Ammon's horn (tissue), 1 donor: ENCODE measurements at regions not wholly inside any gene's neighbourhood (a gene's known extent, or its start where the extent isn't known, plus 50 kb on each side); places are given as distances from the start of the nearest gene placed in this dataset.

ENCODE experiments used
- DNase-seq: peaks from one replicate; pipeline ENCODE4 v3.0.0-alpha.2; 2016; ENCODE audit warnings: low spot score

DNA sequence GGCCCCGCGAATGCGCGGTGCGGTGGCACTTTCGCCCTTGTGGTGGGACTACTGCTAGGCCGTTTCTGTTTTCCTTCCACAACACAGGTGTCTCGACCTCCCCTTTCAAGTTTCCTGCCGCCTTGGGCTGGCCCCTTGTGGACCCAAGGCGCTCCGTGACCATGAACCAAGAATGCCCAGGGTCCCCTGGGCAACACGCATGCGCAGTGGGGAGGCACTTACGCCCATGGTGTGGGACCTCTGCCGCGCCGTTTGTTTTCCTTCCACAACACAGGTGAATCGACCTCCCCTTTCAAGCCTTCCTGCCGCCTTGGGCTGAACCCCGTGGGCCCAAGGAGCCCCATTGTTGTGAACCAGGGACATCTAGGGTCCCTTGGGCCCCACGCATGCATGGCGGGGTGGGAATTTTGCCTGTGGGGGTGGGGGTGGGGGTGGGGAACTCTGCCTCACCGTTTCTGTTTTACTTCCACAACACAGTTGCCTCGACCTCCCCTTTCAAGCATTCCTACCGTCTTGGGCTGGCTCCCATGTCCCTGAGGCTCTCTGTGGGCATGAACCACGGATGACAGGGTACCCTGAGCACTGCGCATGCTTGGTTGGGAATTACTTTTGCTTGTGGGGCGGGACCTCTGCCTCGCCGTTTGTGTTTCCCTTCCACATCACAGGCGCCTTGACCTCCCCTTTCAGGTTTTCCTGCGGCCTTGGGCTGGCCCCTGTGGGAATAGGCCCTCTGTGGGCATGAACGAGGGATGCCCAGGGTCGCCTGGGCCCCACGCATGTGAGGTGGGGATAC, 355.1 kb downstream of the ALG10 start:
- DNase-seq = no peak

DNA sequence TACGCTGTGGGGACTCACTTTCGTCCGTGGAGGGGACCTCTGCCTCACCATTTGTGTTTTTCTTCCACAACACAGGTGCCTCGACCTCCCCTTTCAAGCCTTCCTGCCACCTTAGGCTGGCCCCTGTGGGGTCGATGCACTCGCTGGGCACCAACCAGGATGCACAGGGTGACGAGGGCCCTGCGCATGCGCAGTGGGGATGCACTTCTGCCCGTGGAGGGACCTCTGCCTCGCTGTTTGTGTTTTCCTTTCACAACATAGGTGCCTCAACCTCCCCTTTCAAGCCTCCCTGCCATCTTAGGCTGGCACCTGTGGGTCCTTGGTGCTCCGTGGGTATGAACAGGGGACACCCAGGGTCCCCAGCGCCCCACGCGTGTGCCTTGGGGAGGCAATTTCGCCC, 356.8 kb downstream of the ALG10 start:
- no peak for DNase-seq

DNA sequence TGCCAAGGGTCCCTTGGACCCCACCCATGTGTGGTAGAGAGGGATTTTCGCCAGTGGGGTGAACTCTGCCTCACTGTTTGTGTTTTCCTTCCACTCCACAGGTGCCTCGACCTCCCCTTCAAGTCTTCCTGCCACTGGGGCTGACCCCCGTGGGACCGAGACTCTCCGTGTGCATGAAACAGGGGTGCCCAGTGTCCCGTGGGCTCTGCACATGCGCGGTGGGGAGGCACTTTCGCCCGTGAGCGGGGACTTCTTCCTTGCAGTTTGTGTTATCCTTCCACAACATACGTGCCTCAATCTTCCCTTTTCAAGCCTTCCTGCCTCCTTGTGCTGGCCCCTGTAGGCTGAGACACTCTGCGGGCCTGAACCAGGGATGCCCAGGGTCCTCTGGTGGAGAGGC, 362.4 kb downstream of the ALG10 start:
- DNase-seq = no peak

DNA sequence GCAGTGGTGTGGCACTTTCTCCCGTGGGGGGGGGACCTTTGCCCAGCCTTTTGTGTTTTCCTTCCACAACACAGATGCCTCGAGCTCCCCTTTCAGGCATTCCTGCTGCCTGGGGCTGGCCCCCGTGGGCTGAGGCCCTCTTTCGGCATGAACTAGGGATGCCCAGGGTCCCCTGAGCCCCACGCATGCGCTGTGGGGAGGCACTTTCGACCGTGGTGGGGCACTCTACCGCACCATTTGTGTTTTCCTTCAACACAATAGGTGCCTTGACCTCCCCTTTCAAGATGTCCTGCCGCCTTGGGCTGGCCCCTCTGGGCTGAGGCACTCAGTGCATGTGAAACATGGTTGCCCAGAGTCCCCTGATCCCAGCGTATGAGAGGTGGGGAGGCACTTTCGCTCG, 363.7 kb downstream of the ALG10 start:
- DNase-seq = no peak

DNA sequence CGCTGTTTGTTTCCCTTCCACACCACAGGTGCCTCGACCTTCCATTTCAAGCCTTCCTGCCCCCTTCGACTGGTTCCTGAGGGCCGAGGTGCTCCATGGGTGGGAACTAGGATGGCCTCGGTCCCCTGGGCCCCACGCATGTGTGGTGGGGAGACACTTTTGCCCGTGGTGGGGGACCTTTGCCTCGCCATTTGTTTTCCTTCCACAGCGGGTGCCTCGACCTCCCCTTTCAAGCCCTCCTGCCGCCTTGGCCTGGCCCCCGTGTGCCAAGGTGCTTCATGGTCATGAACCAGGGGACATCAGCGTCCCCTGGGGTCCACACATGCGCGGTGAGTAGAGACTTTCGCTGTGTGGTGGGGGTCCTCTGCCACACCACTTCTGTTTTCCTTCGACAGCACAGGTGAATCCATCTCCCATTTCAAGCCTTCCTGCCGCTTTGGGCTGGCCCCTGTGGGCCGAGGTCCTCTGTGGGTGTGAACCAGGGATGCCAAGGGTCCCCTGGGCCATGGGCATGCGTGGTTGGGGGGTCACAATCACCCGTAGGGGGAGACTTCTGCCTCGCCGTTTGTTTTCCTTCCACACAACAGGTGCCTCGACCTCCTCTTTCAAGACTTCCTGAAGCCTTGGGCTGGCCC, 364.4 kb downstream of the ALG10 start:
- no peak for DNase-seq

DNA sequence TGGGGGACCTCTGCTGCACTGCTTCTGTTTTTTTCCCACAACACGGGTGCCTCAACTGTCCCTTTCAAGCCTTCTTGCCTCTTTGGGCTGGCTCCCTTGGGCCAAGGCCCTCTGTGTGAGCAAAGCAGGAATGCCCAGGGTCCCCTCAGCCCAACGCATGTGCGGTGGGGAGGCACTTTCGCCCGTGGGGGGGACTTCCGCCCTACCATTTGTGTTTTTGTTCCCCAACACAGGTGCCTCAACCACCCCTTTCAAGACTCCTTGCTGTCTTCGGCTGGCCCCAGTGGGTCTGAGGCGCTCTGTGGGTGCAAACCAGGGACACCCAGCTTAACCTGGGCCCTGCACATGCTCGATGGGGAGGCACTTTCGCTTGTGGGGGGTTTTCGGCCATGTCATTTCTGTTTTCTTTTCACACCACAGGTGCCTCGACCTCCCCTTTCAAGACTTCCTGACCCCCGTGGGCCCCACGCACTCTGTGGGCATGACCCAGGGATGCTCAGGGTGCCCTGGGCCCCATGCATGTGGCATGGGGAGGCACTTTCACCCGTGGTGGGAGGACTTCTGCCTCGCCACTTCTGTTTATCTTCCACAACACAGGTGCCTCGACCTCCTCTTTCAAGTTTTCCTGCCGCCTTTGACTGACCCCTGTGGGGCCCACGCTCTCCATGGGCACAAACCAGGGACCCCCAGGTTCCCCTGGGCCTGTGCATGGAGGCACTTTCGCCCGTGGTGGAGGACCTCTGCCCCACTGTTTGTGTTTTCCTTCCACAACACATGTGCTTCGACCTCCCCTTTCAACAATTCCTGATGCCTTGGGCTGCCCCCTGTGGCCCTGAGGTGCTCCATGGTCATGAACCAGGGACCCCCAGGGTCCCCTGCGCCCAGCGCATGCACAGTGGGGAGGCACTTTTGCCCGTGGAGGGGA, 365.7 kb downstream of the ALG10 start:
- DNase-seq = no peak

DNA sequence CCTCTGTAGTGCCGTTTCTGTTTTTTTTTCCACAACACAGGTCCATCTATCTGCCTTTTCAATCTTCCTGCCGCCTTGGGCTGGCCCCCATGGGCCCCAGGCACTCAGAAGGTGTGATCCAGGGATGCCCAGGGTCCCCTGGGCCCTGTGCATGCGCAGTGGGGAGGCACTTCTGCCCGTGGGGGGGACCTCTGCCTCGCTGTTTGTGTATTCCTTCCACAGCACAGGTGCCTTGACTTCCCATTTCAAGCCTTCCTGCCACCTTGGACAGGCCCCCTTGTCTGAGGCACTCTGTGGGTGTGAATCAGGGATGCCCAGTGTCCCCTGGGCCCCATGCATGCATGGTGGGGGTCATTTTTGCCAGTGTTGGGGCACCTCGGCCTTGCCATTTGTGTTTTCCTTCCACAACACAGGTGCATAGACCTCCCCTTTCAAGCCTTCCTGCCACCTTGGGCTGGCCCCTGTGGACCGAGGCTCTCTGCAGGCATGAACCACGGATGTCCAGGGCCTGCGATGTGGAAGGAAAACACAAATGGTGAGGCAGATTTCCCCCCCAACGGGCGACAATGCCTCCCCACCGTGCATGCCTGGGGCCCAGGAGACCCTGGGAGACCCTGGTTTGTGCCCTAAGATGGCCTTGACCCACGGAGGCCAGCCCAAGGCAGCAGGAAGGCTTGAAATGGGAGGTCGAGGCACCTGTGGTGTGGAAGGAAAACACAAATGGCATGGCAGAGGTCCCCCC, 366.5 kb downstream of the ALG10 start:
- no peak for DNase-seq

DNA sequence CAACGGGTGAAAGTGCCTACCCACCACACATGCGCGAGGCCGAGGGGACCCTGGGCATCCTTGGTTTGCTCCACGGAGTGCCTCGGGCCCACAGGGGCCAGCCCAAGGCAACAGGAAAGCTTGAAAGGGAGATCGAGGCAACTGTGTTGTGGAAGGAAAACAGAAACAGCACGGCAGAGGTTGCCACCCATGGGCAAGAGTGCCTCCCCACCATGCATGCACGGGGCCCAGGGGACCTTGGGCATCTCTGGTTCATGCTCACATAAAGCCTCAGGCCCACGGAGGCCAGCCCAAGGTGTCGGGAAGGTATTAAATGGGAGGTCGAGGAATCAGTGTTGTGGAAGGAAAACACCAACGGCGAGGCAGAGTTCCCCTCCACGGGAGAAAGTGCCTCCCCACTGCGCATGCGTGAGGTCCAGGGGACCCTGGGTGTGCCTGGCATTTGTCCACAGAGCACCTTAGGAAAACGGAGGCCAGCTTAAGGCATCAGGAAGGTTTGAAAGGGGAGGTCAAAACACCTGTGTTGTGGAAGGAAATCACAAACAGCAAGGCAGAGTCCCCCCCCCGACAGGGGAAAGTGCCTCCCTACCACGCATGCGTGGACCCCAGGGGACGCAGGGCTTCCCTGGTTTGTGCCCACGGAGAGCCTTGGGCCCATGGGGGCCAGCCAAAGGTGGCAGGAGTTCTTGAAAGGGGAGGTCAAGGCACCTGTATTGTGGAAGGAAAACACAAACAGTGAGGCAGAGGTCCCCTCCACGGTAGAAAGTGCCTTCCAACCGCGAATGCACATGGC, 367.3 kb downstream of the ALG10 start:
- DNase-seq = no peak

DNA sequence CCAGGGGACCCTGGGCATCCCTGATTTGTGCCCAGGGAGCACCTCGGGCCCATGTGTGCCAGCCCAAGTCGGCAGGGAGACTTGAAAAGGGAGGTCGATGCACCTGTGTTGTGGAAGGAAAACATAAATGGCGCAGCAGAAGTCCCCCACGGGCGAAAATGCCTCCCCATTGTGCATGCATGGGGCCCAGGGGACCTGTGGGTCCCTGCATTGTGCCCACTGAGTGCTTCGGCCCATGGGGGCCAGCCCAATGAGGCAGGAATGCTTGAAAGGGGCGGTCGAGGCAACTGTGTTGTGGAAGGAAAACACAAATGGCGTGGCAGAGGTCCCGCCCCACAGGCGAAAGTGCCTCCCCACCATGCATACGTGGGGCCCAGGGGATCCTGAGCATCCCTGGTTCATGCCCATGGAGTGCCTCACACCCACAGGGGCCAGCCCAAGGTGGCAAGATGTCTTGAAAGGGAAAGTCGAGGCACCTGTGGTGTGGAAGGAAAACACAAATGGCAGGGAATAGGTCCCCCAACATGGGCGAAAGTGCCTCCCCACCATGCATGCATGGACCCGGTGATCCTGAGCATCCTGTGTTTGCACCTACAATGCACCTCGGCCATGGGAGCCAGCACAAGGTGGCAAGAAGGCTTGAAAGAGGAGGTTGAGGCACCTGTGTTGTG, 368.0 kb downstream of the ALG10 start:
- no peak for DNase-seq

DNA sequence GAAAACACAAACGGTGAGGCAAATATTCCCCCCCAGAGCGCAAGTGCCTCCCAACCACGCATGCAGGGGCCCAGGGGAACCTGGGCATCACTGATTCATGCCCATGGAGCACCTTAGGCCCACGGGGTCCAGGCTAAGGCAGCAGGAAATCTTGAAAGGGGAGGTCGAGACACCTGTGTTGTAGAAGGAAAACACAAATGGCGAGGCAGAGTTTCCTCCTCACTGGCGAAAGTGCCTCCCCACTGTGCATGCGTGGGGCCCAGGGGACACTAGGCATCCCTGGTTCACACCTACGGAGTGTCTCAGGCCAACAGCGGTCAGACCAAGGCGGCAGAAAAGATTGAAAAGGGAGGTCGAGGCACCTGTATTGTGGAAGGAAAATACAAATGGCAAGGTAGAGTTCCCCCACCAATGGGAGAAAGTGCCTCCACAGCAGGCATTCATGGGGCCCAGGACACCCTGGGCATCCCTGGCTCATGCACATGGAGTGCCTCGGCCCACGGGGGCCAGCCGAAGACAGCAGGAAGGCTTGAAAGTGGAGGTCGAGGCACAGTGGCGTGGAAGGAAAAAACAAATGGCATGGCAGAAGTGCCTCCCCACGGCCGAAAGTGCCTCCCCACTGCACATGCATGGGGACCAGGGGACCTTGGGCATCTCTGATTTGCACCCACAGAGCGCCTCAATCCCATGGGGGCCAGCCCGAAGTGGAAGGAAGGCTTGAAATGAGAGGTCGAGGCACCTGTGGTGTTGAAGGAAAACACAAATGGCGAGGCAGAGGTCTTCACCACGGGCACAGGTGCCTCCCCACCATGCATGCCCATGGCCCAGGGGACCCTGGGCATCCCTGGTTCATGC, 368.8 kb downstream of the ALG10 start:
- no peak for DNase-seq

DNA sequence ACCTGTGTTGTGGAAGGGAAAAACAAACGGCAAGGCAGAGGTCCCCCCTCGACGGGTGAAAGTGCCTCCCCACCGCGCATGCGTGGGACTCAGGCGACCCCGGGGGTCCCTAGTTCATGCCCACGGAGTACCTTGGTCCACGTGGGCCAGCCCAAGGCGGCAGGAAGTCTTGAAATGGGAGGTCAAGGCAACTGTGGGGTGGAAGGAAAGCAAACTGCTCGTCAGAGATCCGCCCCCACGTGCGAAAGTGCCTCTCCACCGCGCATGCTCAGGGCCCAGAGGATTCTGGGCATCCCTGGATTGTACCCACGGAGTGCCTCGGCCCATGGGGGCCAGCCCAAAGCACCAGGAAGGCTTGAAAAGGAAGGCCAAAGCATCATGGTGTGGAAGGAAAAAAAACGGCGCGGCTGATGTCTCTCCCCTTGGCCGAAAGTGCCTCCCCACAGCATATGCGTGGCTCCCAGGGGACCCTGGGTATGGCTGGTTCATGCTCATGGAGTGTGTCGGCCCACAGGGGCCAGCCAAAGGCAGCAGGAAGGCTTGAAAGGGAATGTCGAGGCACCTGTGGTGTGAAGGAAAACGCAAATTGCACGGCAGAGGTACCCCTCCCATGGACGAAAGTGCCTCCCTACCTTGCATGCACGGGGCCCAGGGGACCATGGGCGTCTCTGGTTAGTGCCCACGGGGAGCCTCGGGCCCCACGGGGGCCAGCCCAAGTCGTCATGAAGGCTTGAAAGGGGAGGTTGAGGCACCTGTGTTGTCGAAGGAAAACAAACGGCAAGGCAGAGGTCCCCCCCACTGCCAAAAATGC, 369.7 kb downstream of the ALG10 start:
- no peak for DNase-seq

DNA sequence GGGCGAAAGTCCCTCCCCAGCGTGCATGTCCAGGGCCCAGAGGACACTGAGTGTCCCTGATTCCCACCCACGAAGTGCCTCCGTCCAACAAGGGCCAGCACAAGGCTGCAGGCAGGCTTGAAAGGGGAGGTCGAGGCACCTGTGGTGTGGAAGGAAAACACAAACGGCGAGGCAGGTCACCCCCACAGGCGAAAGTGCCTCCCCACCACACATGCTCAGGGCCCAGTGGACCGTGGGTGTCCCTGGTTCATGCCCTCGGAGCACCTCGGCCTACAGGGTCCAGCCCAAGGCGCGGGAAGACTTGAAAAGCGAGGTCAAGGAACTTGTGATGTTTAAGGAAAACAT, 370.4 kb downstream of the ALG10 start:
- no peak for DNase-seq

DNA sequence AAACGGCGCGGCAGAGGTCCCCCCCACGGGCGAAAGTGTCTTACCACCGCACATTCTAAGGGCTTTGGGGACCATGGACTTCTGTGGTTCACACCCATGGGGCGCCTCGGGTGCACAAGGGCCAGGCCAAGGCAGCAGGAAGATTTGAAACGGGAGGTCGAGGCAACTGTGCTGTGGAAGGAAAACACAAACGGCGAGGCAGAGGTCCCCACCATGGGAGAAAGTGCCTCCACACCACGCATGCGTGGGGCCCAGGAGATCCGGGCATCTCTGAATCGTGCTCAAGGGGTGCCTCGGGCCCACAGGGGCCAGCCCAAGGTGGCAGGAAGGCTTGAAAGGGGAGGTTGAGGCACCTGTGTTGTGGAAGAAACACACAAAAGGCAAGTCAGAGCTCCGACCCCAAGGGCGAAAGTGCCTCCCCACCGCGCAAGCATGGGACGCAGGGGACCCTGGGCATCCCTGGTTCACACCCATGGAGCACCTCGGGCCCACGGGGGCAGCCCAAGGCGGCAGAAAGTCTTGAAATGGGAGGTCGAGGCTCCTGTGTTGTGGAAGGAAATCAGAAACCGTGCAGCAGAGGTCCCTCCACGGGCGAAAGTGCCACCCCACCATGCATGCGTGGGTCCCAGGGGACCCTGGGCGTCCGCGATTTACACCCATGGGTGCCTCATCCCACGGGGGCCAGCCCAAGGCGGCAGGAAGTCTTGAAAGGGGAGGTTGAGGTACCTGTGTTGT, 371.0 kb downstream of the ALG10 start:
- DNase-seq = no peak

DNA sequence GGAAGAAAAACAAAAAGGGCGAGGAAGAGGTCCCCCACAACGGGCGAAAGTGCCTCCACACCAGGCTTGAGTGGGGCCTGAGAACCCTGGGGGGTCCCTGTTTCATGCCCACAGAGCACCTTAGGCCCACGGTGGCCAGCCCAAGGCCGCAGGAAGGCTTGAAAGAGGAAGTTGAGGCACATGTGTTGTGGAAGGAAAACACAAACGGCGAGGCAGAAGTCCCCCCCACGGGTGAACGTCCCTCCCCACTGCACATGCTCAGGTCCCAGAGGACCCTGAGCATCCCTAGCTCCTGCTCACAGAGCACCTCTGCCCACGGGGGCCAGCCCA, 371.5 kb downstream of the ALG10 start:
- no peak for DNase-seq

DNA sequence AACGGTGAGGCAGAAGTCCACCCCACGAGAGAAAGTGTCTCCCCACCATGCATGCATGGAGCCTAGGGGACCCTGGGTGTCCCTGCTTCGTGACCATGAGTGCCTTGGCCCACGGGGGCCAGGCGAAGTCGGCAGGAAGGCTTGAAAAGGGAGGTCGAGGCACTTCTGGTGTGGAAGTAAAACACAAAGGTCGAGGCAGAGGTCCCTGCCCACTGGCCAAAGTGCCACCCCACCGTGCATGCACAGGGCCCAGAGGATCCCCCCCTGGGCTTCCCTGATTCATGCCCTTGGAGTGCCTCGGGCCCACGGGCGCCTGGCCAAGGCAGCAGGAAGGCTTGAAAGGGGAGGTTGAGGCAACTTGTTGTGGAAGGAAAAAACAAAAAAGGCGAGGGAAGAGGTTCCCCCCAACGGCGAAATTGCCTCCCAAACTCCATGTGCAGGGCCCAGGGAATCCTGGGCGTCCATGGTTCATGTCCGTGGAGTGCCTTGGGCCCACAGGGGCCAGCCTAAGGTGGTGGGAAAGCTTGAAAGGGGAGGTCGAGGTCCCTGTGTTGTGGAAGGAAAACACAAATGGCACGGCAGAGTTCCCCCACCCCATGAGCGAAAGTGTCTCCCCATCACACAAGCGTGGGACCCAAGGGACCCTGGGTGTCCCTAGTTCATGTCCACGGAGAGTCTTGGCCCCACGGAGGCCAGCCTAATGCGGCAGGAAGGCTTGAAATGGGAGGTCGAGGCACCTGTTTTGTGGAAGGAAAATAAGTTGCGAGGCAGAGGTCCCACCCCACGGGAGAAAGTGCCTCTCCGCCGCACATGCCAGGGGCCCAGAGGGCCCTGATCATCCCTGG, 372.1 kb downstream of the ALG10 start:
- DNase-seq = no peak

DNA sequence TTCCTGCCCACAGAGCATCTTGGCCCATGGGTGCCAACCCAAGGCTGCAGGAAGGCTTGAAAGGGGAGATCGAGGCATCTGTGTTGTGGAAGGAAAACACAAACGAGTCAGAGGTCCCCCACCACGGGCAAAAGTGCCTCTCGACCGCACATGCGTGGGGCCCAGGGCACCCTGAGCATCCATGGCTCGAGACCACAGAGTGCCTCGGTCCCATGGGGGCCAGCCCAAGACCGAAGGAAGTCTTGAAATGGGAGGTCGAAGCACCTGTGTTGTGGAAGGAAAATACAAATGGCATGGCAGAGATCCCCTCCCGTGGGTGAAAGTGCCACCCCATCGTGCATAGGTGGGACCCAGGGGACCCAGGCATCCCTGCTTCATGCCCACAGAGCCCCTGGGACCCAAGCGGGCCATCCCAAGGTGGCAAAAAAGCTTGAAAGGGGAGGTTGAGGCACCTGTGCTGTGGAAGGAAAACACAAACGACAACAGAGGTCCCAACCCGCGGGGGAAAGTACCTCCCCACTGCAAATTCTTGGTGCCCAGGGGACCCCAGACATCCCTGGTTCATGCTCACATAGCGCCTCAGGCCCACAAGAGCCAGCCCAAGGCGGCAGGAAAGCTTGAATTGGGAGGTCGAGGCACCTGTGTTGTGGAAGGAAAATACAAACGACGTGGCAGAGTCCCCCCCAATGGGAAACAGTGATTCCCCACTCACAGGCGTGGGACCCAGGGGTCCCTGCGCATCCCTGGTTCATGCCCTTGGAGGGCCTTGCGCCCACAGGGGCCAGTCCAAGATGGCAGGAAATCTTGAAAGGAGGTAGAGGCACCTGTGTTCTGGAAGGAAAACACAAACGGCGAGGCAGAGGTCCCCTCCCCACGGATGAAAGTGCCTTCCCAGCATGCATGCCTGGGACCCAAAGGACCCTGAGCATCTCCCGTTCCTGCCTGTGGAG, 373.0 kb downstream of the ALG10 start:
- DNase-seq = no peak
